K562 (cell line): ENCODE measurements at regions not wholly inside any gene's neighbourhood (a gene's known extent, or its start where the extent isn't known, plus 50 kb on each side); places are given as distances from the start of the nearest gene placed in this dataset.

Experiments used
- CTCF ChIP-seq, 3 experiments: IDR thresholded peaks in 2 of 3; conservative IDR thresholded peaks in 1 of 3; 2 replicates each; pipeline ENCODE4 v1.5.1; 2011 to 2012; ENCODE audit warnings: low read length in 3 of 3, mild to moderate bottlenecking in 3 of 3, control low read depth in 2 of 3, improper control_type of control experiment in 1 of 3, inconsistent platforms in 1 of 3, low read depth in 1 of 3, mixed read lengths in 1 of 3, moderate library complexity in 1 of 3; ENCODE audit not compliant: insufficient read depth in 2 of 3
- NBN ChIP-seq: fragments of 450-650 bp; IDR thresholded peaks from 2 replicates; pipeline ENCODE4 v1.6.1; 2016; ENCODE audit warnings: low read depth, mild to moderate bottlenecking
- POLR2A ChIP-seq: fragments of 450-650 bp; conservative IDR thresholded peaks from 2 replicates; pipeline ENCODE4 v1.6.1; 2016

DNA sequence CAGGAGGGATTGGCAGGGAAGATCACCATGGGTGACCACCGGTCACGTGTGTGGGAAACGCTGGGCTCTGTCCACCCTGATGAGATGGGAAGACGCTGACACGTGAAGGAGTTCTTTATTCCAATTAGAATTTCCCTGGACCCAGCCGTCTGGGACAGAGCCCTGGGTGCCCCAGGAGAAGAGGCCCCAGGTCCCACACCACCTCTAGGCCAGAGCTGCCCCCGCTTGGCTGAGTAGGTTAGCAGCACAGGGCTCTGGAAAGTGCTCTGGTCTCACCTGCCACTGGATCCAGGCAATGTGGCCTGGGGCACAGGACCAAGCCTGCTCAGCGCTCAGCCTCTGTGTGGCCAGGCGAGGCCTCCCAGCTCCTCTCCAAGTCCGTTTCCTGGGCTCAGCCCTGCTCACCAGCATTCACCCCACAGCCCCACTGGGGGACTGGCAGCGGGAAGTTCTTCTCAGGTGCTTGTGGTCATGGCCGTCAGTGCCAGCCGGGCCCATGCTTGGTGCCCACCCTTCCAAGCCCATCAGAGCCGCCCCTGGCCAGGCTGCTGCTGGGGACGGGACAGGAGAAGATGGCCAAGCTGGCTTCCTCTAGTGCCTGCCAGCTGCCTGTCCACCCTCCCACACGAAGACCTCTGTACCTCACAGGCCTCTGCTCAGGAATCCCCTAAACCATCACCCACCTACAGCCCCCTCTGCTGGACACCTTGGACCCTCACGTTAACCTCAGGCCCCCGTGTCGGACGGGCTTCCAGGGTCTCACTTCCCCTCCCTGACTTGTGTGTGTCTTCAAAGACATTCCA lies 62.5 kb upstream of the FGF3 start:
- no peak for TF ChIP-seq NBN
- no peak for TF ChIP-seq POLR2A
- TF ChIP-seq CTCF (IDR thresholded peaks at IDR 0.05 in 2 of 3, conservative IDR thresholded peaks at IDR 0.05 in 1 of 3; ENCODE audit: insufficient read depth in 2 of 3, low read depth in 1 of 3, low read length in 3 of 3) = peak in 2 of 3 experiments; percentile 33 to 54; a peak in 4 of 6 replicates
